SJCRH30 (cell line): ENCODE measurements at regions not wholly inside any gene's neighbourhood (a gene's known extent, or its start where the extent isn't known, plus 50 kb on each side); places are given as distances from the start of the nearest gene placed in this dataset.

Experiments
- DNase-seq, 2 experiments: peaks; one replicate each; pipeline ENCODE4 v3.0.0-alpha.2; 2015 to 2020
- H3K27ac ChIP-seq: fragments of 250-450 bp; sonication (Bioruptor Pico); 2 replicates; pipeline ENCODE4 v1.5.1; 2020; ENCODE audit warnings: mild to moderate bottlenecking, moderate library complexity
- H3K27me3 ChIP-seq: fragments of 250-450 bp; sonication (Bioruptor Pico); 2 replicates; pipeline ENCODE4 v1.5.1; 2020; ENCODE audit warnings: mild to moderate bottlenecking, moderate library complexity
- H3K36me3 ChIP-seq: fragments of 250-450 bp; sonication (Bioruptor Pico); 2 replicates; pipeline ENCODE4 v1.5.1; 2020; ENCODE audit warnings: mild to moderate bottlenecking, moderate library complexity
- H3K4me1 ChIP-seq: fragments of 250-450 bp; sonication (Bioruptor Pico); 2 replicates; pipeline ENCODE4 v1.5.1; 2020; ENCODE audit warnings: mild to moderate bottlenecking, moderate library complexity
- H3K4me3 ChIP-seq: fragments of 250-450 bp; sonication (Bioruptor Pico); 2 replicates; pipeline ENCODE4 v1.5.1; 2020; ENCODE audit warnings: mild to moderate bottlenecking, moderate library complexity
- H3K9me3 ChIP-seq: fragments of 250-450 bp; sonication (Bioruptor Pico); replicated peaks from 2 replicates; pipeline ENCODE4 v1.5.1; 2020; ENCODE audit warnings: mild to moderate bottlenecking, moderate library complexity

- peak in 1 of 2 experiments; percentile 34 for DNase-seq
- no peak overlapping the region for H3K4me3 ChIP-seq
- H3K27ac ChIP-seq = peak overlapping the region; percentile 16; the same call in 1 of the 2 replicates
- H3K36me3 ChIP-seq = no peaks in the 10 kb centered on the region
- no peaks in the 10 kb centered on the region for H3K27me3 ChIP-seq
- peaks cover 9% of the 10 kb centered on the region; the same call in 1 of the 2 replicates for H3K4me1 ChIP-seq
- no peaks in the 10 kb centered on the region for H3K9me3 ChIP-seq
Observed at GRCh38 chr2:215751200-215751910, 262.0 kb downstream of the MREG start.

- H3K27me3 ChIP-seq = no peaks in the 10 kb centered on the region
- H3K36me3 ChIP-seq = no peaks in the 10 kb centered on the region
- peaks cover 9% of the 10 kb centered on the region; the same call in 1 of the 2 replicates for H3K4me1 ChIP-seq
- H3K9me3 ChIP-seq = no peaks in the 10 kb centered on the region
- H3K4me3 ChIP-seq = no peak overlapping the region
- DNase-seq = no peak
- no peak overlapping the region; the same call in 1 of the 2 replicates for H3K27ac ChIP-seq
Observed at GRCh38 chr2:215750763-215751162, 262.6 kb downstream of the MREG start.

- no peaks in the 10 kb centered on the region for H3K27me3 ChIP-seq
- no peak overlapping the region for H3K27ac ChIP-seq
- no peak for DNase-seq
- H3K4me1 ChIP-seq = peaks cover 9% of the 10 kb centered on the region; the same call in 1 of the 2 replicates
- no peak overlapping the region for H3K4me3 ChIP-seq
- H3K9me3 ChIP-seq = no peaks in the 10 kb centered on the region
- no peaks in the 10 kb centered on the region for H3K36me3 ChIP-seq
Observed at GRCh38 chr2:215749092-215749957, 264.0 kb downstream of the MREG start.

DNA sequence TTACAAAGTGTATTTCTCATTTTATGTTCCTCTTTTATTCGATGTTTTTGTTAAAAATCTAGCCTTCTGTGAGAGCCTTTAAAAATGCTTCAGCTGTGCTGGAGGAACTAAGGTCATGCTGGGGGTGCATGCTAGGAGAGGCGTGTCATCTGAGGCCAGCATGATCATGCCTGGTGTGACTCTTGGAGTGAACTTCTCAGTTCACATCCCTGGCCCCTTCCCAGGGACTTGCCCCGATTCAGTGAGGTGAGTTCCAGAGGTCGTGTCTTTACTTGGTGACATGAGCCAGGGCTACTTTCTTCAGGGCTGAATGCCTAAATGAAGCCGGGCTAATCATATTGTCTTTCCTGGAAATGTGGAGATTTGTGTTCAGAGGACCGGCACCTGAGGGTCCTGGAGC, 264.9 kb downstream of the MREG start:
- no peaks in the 10 kb centered on the region for H3K36me3 ChIP-seq
- no peak overlapping the region for H3K4me3 ChIP-seq
- H3K27me3 ChIP-seq = no peaks in the 10 kb centered on the region
- no peak for DNase-seq
- H3K27ac ChIP-seq = no peak overlapping the region
- H3K4me1 ChIP-seq = peaks cover 9% of the 10 kb centered on the region; the same call in 1 of the 2 replicates
- no peaks in the 10 kb centered on the region for H3K9me3 ChIP-seq

DNA sequence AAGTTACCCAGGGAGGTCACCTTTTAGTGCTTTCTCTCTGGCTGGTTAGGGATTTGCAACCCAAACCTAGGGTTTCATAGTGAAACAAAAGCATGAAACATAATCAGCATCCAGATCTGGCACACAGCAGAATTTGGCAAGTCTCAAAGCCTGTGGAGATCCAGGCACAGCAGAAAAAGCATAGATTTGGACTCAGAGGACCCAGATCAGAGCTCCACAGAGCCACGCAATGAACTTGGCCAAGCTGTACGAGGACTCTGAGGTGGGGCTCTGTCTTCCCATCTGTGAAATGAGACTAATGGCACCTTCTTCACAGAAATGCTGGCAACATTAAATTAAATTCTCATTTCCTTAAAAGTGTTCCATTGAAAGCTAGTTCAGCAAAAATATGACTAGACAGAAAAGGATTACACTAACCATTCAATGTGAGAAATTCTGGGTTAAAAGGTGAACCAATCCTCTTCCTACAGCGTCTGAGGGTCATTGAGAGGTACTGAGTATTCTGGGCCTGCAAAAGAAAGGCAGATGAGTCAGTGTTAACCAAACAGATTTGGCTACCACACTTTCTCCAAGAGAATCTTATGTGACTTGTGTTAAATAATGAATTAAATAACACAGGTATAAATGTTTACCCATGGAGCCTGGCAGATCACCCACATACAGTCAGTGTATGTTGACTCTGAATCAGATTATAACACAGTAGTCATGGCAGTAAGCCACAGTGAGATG, 266.3 kb downstream of the MREG start:
- H3K36me3 ChIP-seq = no peaks in the 10 kb centered on the region
- no peak overlapping the region for H3K4me3 ChIP-seq
- H3K27me3 ChIP-seq = no peaks in the 10 kb centered on the region
- H3K4me1 ChIP-seq = peaks cover 8% of the 10 kb centered on the region; the same call in 1 of the 2 replicates
- no peak for DNase-seq
- no peak overlapping the region for H3K27ac ChIP-seq
- no peaks in the 10 kb centered on the region for H3K9me3 ChIP-seq

- H3K4me3 ChIP-seq = no peak overlapping the region
Observed at GRCh38 chr2:215746226-215746886, 267.0 kb downstream of the MREG start.

DNA sequence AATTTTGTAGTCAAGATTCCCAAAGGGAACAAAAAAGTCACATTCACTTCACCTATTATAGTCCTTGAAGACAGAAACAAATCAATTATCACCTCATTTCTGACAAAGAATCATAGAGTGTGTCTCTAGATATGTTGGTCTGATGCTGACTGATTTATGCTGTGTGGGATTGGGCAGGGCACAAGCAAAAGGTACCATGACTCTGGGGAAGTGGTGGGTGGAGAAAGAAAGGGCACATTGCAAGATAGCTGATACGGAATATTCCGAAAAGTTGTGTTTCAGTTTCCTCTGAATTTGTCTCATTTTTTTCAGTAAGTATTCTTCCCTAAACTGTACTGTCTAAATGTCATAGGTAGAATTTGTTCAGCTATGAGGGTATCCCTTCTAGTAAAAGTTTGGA, 268.0 kb downstream of the MREG start:
- no peak overlapping the region for H3K4me3 ChIP-seq
- H3K36me3 ChIP-seq = no peaks in the 10 kb centered on the region
- no peaks in the 10 kb centered on the region for H3K9me3 ChIP-seq
- no peak overlapping the region for H3K27ac ChIP-seq
- no peaks in the 10 kb centered on the region for H3K4me1 ChIP-seq
- DNase-seq = no peak
- H3K27me3 ChIP-seq = no peaks in the 10 kb centered on the region

More at GRCh38 chr2:215746226-215746886, 267.0 kb downstream of the MREG start:
- Histone ChIP-seq H3K27me3 (no peaks in the 10 kb centered on the region), H3K9me3 (no peaks in the 10 kb centered on the region), H3K4me1 (peaks cover 3% of the 10 kb centered on the region; the same call in 1 of the 2 replicates), H3K27ac (no peak overlapping the region), H3K36me3 (no peaks in the 10 kb centered on the region)
- DNase-seq = no peak

GRCh38 chr2:215744514-215744913, 268.8 kb downstream of the MREG start:
- Histone ChIP-seq H3K27ac (no peak overlapping the region), H3K9me3 (no peaks in the 10 kb centered on the region), H3K4me1 (no peaks in the 10 kb centered on the region), H3K27me3 (no peaks in the 10 kb centered on the region), H3K36me3 (no peaks in the 10 kb centered on the region), H3K4me3 (no peak overlapping the region)
- no peak for DNase-seq

GRCh38 chr2:215743066-215743465, 270.3 kb downstream of the MREG start:
- Histone ChIP-seq H3K4me3 (no peak overlapping the region), H3K27ac (no peak overlapping the region), H3K27me3 (no peaks in the 10 kb centered on the region), H3K9me3 (no peaks in the 10 kb centered on the region), H3K4me1 (no peaks in the 10 kb centered on the region), H3K36me3 (no peaks in the 10 kb centered on the region)
- no peak for DNase-seq

DNA sequence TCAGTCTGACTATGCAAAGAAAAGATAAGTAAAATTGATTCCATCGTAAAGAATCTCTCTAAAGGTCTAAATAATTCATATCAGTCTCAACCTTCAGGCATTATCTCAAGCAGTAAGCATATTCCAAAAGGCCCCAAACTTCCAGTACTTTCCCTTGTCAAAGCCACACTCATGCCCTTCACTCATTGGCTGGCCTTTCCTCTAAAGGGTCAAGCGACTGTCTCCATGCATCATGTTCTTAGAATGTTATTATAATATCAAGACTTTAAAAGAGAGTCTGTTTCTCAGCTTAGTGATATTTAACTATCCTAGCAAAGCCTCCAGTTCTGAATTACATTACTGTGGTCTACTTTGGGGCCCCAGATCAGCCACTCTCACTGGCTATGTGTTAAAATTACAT, 271.3 kb downstream of the MREG start:
- H3K36me3 ChIP-seq = no peaks in the 10 kb centered on the region
- H3K27me3 ChIP-seq = no peaks in the 10 kb centered on the region
- H3K4me3 ChIP-seq = no peak overlapping the region
- H3K9me3 ChIP-seq = no peaks in the 10 kb centered on the region
- H3K4me1 ChIP-seq = no peaks in the 10 kb centered on the region
- DNase-seq = no peak
- no peak overlapping the region for H3K27ac ChIP-seq

GRCh38 chr2:215740071-215740470, 273.3 kb downstream of the MREG start:
- no peaks in the 10 kb centered on the region for H3K36me3 ChIP-seq
- no peaks in the 10 kb centered on the region for H3K27me3 ChIP-seq
- no peak for DNase-seq
- H3K4me1 ChIP-seq = no peaks in the 10 kb centered on the region
- no peaks in the 10 kb centered on the region for H3K9me3 ChIP-seq
- H3K4me3 ChIP-seq = no peak overlapping the region
- no peak overlapping the region for H3K27ac ChIP-seq

DNA sequence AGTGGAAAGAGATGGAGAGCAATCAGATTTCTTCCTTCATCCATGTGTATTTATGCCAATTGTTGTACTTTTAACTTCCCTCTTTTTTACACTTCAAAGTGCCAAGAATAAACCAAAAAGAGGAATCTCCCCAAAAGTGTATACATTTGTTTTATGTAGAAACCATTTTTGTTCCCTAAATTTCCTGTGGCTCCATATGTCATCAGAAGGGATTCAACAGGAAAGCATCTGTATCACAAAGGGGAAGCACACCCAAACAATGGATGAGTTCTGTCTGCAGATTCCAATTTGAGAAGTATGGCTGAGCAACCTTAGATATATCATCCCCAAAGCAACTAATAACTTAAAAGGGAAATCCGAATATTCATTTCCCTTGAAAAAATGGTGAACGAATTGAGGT, 275.0 kb downstream of the MREG start:
- Histone ChIP-seq H3K27ac (no peak overlapping the region), H3K36me3 (no peaks in the 10 kb centered on the region), H3K9me3 (no peaks in the 10 kb centered on the region), H3K4me1 (no peaks in the 10 kb centered on the region), H3K27me3 (no peaks in the 10 kb centered on the region), H3K4me3 (no peak overlapping the region)
- no peak for DNase-seq

- H3K4me3 ChIP-seq = no peak overlapping the region
- no peak overlapping the region for H3K27ac ChIP-seq
- no peaks in the 10 kb centered on the region for H3K27me3 ChIP-seq
- H3K4me1 ChIP-seq = no peaks in the 10 kb centered on the region
- H3K36me3 ChIP-seq = no peaks in the 10 kb centered on the region
- DNase-seq = peak in 1 of 2 experiments; percentile 8
- H3K9me3 ChIP-seq = no peaks in the 10 kb centered on the region
Observed at GRCh38 chr2:215737477-215737876, 275.9 kb downstream of the MREG start.

DNA sequence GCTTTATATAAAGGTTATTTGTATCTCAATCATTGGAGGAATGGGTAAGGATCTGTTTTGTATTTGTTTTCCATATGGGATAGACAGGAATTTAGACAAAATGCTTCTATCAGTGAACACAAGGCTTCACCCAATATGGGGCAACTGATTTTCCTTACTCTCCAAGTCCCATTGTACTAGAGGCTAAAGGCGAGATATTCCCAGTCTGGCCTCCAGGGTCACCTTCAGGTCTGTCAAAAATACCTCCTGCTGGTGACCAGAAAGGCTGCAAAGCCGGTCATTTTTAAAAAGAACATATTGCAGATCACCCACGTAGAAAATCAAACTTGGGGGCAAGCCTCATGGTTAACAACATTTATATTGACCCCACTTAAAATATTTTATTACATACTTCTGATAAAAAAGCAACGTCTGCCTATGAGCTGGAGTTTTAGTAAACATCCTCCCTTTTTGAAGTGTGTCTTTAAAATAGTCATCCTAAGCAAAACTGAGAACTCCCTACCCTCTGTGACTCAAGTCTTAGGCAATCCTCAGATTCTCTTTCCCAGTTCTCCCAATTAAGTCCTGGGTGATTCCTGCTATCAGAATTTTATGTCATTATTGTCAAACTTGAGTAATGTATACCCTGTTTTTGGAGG, 276.6 kb downstream of the MREG start:
- H3K36me3 ChIP-seq = no peaks in the 10 kb centered on the region
- no peaks in the 10 kb centered on the region for H3K4me1 ChIP-seq
- H3K4me3 ChIP-seq = no peak overlapping the region
- H3K27ac ChIP-seq = no peak overlapping the region
- DNase-seq = peak in 1 of 2 experiments; percentile 19
- H3K9me3 ChIP-seq = no peaks in the 10 kb centered on the region
- H3K27me3 ChIP-seq = no peaks in the 10 kb centered on the region
